Endothelial cell of hepatic sinusoid (primary cell): ENCODE measurements at regions not wholly inside any gene's neighbourhood (a gene's known extent, or its start where the extent isn't known, plus 50 kb on each side); places are given as distances from the start of the nearest gene placed in this dataset.

ENCODE experiments used
- in situ Hi-C: cut with HindIII; loops from 2 replicates; pipeline ENCODE4 v1.10.0; 2017; ENCODE audit warnings: low sequenced_read_pairs

GRCh38 chr18:74023220-74023619 lies 124.4 kb downstream of the FBXO15 start:
- in situ Hi-C loops, result no loop called here

GRCh38 chr18:74019864-74020263 lies 127.8 kb downstream of the FBXO15 start:
- in situ Hi-C loops, result no loop called here

- in situ Hi-C loops, result no loop called here
These were observed 133.7 kb downstream of the FBXO15 start for GRCh38 chr18:74013955-74014354.

GRCh38 chr18:74012954-74013630 lies 134.5 kb downstream of the FBXO15 start:
- in situ Hi-C loops, result no loop called here

GRCh38 chr18:74006143-74006542 lies 141.5 kb downstream of the FBXO15 start:
- in situ Hi-C loops, result no loop called here

GRCh38 chr18:74005320-74006109 lies 142.1 kb downstream of the FBXO15 start:
- in situ Hi-C loops, result no loop called here

- in situ Hi-C loops, result no loop called here
These were observed 155.2 kb downstream of the FBXO15 start for GRCh38 chr18:73992242-73993022.

- in situ Hi-C loops, result no loop called here
These were observed 156.1 kb downstream of the FBXO15 start for GRCh38 chr18:73991570-73991969.

GRCh38 chr18:73990258-73990657 lies 157.4 kb downstream of the FBXO15 start:
- in situ Hi-C loops, result no loop called here

GRCh38 chr18:73987247-73987980 lies 160.2 kb downstream of the FBXO15 start:
- in situ Hi-C loops, result no loop called here

- in situ Hi-C loops, result no loop called here
These were observed 160.9 kb downstream of the FBXO15 start for GRCh38 chr18:73986711-73987110.

GRCh38 chr18:73985855-73986625 lies 161.6 kb downstream of the FBXO15 start:
- in situ Hi-C loops, result no loop called here

GRCh38 chr18:73983970-73984369 lies 163.7 kb downstream of the FBXO15 start:
- in situ Hi-C loops, result no loop called here

- in situ Hi-C loops, result no loop called here
These were observed 164.1 kb downstream of the FBXO15 start for GRCh38 chr18:73983496-73983895.

GRCh38 chr18:73981796-73982195 lies 165.8 kb downstream of the FBXO15 start:
- in situ Hi-C loops, result no loop called here

- in situ Hi-C loops, result no loop called here
These were observed 167.2 kb downstream of the FBXO15 start for GRCh38 chr18:73980289-73980979.

GRCh38 chr18:73979742-73980141 lies 167.9 kb downstream of the FBXO15 start:
- in situ Hi-C loops, result no loop called here

GRCh38 chr18:73976433-73976832 lies 171.2 kb downstream of the FBXO15 start:
- in situ Hi-C loops, result no loop called here

GRCh38 chr18:73975266-73975665 lies 172.4 kb downstream of the FBXO15 start:
- in situ Hi-C loops, result no loop called here

- in situ Hi-C loops, result no loop called here
These were observed 173.7 kb downstream of the FBXO15 start for GRCh38 chr18:73973972-73974371.
